HG03064 (cell line): ENCODE measurements at regions not wholly inside any gene's neighbourhood (a gene's known extent, or its start where the extent isn't known, plus 50 kb on each side); places are given as distances from the start of the nearest gene placed in this dataset.
A peak's percentile ranks its signal among the peaks of the same experiment; 100 is the strongest.

Source experiments
- ATAC-seq: cut with Tn5 transposase; IDR thresholded peaks from one replicate; pipeline ENCODE4 v1.9.1; 2021; ENCODE audit warnings: low read depth; ENCODE audit not compliant: unreplicated experiment

DNA sequence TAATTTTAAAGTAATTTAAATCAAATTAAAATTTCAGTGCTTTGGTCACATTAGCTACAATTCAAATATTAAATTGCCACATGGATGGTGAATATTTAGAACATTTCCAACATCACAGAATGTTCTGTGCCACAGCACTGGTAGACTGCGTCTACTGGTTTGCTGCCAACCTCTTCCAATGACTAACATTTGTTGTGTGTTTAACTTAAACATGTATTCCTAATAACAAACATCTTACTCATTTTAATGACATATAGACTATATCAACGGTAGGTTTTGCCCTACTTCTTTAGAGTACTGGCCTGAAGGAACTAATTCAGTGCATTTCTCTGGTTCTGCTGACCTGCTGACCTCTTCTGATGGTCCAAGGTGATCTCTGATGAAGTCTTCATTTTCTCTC, 157.6 kb downstream of the DCK start:
- no peak for ATAC-seq

DNA sequence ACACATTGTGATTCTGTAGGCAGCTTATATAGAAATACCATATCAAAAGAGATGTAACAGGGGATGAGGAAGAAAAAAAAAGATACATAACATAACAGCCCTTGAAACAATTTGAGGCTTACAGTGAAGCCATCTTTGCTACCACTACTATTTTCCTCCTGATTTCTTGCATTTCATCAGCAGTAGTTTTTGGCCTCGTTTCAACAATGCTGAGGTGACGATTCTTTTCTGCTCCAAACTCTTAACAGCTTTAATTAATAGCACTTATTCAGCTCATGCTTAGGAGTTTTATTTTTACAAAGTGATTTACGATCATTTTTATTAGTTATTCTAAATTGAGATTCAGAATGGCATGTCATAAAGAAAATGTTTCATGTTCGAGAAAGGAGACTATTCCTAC, 163.2 kb downstream of the DCK start:
- no peak for ATAC-seq

DNA sequence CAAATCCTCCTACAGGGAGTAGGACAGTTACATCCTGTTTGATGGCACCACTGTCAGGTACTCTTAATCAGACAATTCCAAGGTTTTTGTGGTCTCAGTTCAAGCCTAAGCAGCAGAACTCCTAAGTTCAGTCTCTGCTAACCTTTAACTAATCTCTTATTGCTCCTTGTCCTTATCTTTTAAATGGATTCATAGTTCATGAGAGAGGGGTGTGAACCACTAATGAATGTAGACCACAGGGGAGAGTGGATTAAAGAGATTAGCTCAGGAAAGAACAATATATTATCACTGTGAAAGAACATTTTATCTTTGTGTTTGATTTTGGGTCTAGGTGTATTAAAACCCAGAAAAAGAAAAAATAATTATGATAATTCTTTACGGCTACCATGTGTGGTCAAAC, 168.9 kb downstream of the DCK start:
- no peak for ATAC-seq

DNA sequence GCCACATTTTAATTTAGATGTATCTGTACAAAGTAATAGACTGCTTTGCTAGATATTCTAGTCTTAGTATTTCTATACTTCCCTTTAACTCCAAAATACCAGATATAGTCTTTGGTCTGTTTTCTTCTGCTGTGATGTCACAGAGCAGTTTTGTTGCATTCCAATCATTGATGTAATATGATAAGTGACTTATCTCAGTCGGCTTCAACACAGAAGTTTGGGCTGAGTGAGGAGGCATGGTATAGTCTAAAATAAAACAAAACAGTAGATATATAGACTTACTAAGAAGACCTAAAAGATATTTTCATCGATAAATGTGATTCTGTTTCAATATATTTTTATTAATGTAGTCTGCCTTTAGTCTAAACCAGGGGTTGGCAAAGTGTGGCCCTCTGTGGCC, 169.9 kb downstream of the DCK start:
- ATAC-seq: no peak

DNA sequence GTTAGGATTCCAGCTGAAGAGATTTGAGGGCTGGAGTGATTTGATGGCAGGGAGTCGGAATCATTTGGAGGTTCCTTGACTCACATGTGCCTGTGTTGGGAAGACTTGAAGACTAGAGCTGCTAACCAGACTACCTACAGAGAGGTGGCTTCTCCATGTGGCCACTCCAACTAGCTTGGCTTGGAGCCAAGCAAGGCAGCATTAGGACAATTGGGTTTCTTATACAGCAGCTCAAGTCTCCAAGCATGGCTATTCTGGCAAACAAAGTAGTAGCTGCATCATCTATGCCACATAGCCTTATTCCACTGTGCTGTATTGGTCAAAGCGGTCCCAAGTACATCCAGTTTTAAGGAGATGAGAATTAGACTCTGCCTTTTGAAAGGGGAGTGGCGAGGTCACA, 171.7 kb upstream of the SLC4A4 start:
- ATAC-seq: no peak

DNA sequence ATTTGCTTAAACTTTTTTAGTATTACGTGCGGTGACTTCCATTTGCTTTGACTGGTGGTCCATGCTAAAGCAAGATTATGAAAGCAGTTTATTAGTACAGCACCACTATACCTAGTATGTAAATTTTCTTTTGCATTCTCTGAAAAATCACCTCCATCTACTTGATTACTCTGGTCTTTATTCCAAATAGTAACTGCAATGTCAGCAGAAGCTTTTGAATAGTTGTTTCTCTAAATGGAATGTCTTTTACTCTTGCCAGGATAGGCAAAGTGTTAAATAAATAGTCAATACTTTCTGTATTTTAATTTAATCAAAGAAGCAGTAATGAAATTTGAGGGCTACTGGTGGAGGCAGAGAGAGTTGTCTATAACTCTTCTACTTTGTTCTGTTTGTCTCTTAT, 167.2 kb upstream of the SLC4A4 start:
- no peak for ATAC-seq

DNA sequence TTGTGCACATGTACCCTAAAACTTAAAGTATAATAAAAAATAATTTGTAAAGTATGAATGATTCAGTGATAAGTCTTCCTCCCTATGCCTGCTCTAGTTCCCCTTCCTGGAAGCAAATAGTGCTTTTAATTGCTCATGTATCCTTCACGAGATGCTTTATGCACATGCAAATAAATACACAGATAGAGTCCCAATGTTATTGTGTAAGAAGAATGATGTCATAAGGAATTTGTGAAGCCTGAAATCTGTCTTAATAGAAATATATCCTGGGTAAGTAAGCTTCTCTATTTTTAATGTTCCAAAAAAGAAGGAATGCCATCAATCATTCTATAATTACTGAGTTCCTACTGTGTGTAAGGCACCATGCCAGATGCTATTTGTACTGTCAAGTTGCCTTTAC, 157.5 kb upstream of the SLC4A4 start:
- no peak for ATAC-seq

DNA sequence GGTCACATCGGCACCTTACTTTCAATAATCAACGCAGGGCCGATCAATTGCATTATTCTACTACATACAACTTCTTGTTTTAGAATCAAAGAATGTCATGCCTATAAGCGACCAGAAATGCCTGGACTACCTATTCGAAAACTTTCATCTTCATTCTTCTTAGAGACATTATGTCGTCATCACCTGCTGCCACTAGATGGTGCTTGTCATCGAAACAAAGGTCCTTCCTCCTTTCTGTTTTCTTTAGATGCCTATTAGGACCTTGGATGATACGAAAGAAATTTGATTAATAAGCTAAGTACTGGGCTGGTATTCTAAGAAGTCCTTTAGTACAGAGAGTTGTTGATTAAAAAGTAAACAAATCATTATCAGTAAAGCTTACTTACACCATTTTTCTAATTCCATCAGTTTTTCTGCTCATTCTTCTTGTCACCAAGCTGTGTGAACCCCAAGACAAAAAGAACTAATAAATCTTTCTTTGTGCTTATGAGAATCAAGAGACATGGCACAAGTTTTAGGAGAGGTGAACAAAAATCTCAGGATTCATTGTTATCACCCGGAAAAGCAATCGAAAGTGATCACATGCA, 154.5 kb upstream of the SLC4A4 start:
- peak; percentile 68 for ATAC-seq

DNA sequence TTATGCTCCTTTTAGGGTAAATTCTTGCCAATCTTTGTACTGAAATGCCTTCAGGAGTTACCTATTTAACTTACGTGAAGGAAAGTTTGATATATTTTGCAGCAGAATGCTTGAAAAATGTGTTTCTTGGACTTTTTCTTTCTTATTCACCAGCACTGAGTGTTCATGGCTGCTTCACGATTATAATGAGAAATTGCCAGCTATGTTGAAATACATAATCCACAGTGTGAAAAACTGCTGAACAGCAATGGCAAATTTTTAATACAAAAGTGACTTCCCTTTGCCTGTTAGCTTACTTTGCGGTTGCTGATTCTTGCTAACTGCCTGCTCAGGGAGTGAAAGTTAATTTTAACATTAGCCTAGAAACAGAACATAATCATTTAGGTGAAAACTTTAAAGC, 153.8 kb upstream of the SLC4A4 start:
- no peak for ATAC-seq

DNA sequence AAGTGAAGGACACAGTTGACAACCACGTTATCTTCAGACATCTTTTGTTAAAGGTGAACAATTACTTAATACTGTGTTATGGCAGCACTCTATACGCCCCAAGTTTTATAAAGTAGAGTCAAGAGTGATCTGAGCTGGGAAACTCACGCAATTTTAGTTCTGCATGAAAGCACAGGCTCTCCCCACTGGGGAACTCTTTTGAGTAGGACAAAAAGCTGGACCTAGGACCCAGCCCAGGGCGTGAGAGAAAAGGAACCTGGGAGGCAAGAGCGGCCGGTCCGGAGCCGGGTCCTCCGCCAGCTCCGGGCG, 152.6 kb upstream of the SLC4A4 start:
- ATAC-seq: no peak

DNA sequence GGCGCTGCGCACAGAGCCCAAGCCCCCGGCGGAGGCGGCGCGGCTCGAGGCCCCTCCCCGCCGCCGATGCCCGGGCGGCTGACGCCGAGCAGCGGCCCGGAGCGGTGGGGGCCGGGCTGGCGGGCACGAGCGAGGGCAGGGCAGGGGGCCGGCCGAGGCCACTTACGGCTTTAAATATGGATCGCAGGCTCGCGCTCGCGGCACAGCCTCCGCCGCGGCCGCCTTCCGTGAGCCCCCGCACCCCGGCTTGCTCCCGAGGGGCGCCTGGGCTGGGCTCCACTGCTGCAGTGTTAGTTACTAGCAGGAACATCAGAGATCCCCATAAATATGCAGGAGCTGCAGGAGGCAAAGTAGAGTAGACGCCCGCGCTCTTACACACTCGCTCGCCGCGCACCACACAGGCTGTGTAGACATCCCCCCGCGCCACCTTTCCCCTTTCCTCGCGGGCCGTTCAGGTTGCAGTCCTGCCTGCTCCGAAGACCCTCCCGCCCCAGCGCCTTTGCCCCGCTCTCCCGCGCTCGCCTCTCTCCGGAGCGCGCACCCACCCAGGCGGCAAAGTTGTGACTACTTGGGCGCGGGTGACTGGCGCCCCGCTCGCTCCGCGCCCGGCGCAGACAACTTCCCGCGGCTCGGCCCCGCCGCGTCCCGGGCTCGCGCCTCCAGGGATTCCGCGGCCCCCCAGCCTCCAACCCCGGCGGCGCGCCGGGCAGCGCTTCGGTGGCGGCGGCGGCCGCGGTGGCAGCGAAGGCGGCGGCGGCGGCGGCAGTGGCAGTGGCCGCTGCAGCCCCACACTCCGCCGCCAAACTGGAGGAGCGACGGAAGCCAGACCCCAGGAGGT, 152.0 kb upstream of the SLC4A4 start:
- no peak for ATAC-seq

DNA sequence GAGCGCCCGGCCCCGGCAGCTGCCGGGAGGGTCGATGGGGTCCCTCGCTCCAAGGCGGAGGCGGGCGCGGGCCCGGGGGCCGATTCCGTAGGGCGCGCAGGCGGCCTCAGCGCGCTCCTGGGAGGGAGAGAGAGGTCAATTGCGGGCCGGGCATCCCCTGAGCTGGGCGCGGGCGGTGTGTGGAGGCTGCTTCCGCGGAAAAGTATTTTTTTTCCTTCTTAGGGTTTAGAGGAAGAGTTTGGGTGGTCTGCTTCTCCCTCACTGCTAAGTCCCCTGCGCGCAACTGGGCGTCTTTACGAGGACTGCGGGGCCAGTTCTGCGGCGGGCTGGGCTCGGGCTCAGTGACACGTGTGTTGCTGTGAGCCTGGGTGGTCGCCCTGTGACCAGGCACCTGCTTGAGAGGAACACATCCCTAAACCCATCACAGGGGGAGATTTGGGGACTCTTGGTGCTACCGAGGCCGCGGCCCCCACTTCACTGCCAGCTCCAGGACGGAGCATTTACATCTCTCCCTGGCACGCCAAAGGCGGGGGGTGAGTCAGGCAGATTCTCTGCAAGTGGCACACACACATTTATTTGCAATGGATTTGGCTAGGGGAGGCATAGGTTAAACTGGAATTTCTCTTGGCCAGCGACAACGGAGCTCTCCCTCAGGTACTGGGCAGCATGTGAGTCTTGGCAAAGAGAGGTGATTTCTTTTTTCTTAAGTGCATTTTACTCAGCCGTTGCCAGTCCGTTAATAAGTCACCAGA, 151.2 kb upstream of the SLC4A4 start:
- ATAC-seq: no peak

DNA sequence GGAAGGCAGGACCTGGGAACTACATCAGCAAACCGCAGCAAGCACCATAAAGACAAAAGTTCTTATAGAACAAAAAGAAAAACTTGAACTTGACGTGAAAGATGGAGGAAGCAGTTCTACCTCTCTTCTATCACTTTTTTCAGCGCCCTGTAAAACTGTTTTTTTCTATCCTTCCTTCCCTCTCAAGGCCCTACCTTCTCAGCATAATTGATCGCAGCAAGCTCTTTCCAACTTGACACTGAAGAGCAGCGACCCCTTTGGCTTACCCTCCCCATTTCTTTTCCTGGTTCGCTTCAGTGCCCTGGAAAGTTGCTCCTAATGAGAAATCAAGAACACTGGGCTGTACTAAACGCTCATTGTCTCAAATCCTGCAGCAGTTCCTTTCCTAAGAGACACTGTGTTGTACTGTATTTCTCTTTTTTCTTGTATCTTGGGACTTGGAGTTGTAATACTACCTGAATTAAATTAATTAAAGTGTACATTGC, 150.6 kb upstream of the SLC4A4 start:
- no peak for ATAC-seq

DNA sequence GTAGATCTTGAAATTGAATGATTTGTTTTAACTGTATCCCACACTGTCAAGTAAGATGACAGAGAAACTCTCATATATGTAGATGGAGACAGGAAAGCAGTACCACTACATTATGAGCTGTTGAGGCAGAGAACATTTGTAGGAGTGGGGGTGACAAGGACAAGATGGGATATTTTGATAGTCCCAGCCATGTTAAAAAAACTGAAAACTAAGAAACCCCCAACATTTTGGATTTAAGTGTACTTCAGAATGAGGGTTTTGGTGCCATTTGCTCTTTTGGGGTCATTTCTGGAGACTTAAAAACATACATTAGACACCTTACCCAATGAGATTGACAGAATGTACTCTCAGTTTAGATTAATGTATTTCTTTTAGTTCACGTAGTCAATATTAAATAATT, 149.9 kb upstream of the SLC4A4 start:
- no peak for ATAC-seq

DNA sequence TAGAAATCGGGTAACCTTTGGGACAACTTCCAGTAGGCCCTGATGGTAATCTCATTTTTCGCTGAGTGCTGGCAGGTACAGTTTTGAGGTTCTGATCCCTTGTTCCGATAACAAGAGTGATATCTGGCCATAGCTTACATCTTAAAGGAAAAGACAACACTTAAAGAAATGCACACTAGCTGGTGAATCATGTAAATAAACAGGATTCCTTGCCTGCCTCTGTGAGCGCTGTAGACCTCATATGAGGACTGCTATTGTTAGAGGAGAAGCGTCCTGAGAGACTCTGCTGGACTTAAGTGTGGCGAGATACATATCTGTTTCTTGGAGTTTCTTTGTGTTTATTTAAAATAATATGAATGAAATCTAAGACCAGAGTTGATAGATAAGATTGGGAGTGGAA, 149.3 kb upstream of the SLC4A4 start:
- ATAC-seq: no peak

DNA sequence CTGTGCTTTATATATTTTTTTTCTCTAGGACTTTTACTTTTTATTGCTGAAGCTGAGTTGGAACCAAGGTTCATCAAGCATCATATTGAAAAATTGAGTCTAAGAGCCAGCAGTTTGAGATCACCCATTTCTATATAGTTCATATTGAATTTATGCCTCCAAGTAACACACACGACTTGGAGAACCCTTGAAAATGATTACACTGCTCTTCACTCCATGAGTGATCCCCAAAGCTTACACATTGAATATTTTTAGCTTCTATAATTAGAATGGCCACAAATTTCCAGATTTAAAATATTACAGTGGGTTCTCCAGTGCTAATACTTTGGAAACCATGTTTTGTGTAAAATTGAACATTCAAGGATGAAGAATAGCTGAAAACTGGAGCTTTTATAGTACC, 144.4 kb upstream of the SLC4A4 start:
- no peak for ATAC-seq

DNA sequence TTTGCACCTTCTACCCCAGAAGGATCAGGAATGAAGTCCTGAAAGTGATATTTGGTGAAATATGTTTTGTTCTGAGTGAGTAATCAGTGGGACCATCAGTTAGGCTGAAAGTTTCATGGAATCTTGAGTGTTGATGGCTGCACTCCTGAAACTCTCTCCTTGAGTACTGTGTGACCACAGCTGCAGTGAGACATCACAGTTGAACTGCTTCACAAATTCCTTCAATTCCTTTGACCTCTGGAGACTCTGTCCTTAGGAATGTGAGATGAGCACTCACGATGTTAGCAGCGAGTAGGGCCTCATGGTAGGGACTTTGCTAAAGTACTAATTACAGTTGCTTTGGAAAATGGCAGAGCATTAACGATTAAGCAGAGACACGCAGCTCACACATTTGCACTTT, 142.9 kb upstream of the SLC4A4 start:
- ATAC-seq: no peak

DNA sequence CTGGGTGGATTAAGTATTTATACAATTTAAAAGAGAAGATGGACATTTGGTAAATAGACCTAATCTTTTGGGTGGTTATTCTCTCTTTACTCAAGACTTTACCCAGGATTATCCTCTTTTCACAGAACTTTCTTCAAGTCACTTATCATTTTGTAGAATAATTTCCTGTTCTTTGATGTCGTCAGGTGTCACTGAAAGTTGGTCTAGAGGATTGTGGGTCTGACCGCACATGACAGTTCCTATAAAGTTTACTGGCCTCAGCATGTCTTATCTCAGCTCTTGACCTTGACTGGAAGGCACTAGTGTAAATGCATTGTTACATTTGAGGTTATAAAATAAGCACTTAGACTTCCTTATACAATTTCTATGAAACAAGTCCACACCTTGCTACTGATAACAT, 139.9 kb upstream of the SLC4A4 start:
- ATAC-seq: no peak

DNA sequence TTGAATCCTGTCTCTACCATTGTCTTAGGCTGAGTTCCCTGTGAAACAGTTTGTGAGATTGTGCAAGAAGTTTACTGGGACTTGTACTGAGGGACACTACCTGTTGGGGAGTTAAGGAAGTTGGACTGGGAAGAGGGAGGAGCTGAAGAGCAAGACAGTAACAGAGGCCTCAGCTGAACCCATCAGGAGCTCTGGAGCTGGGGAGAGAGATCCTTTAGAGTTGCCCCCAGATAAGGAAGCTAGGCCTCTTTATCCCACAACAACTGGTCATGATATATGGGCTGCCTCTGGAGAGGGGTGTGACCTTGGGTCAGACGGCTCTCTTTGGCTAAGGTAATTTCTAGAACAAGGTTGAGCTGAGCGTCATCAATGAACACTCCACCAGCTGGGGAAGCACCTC, 137.8 kb upstream of the SLC4A4 start:
- no peak for ATAC-seq

DNA sequence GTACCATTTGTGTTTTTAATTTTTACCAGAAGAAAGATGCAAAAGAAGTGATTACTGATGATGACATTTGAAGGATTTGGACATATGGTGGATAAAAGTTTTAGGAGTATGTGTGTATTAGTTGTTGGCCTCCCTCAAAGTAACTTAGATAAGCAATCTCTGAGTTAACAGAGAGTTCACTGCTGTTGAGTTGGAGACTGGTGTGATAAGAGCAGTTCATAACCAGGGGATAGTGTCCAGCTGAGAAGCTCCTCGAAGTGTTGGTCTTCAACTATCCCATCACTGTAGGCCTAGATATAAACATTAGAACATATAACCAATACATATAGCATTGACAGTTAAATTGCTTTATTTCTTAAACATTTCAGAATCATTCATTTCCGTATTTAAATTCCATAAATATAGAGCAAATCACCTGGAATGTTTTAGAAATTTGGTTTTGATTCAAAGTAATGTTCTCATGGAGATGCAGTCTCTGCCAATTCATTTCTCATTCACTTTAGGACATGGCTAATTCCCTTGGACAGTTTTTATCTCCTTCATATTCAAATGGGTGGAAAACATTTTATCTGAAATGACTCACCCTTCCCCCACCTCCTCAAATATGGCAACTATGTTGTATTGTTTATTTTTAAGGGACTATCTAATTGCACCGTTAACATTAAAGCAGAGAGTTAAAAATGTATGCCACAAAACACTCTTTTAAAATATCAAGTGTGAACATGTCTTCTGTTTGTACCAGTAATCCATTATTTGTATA, 136.8 kb upstream of the SLC4A4 start:
- ATAC-seq: no peak

DNA sequence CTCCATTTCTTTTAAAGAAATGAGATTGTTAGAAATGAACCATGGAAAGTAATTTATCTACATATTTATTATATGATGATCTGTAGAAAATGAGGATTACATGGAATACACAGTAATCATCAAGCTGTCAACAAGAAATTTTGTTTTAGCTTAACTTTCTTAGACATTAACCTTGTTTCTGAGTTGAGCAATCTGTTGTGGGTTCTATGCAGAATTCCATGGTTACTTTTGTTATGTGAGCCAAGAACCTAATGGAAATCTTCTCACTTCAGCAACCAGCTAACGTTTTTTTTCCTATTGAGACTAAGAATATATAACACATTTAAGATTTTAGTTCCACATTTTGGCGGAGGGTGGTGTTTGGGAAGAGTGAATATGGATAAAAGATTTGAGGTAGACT, 136.1 kb upstream of the SLC4A4 start:
- ATAC-seq: no peak
